VCaP (cell line): ENCODE measurements at regions not wholly inside any gene's neighbourhood (a gene's known extent, or its start where the extent isn't known, plus 50 kb on each side); places are given as distances from the start of the nearest gene placed in this dataset.

Experiments
- H3K27ac ChIP-seq: fragments of 450-650 bp; 2 replicates; pipeline ENCODE4 v1.5.1; 2017
- TF ChIP-seq, protein P1 (sequence below): fragments of 450-650 bp; conservative IDR thresholded peaks from 2 replicates; pipeline ENCODE4 v1.5.1; 2017; ENCODE audit warnings: mild to moderate bottlenecking, moderate library complexity

- TF ChIP-seq, protein P1, sequence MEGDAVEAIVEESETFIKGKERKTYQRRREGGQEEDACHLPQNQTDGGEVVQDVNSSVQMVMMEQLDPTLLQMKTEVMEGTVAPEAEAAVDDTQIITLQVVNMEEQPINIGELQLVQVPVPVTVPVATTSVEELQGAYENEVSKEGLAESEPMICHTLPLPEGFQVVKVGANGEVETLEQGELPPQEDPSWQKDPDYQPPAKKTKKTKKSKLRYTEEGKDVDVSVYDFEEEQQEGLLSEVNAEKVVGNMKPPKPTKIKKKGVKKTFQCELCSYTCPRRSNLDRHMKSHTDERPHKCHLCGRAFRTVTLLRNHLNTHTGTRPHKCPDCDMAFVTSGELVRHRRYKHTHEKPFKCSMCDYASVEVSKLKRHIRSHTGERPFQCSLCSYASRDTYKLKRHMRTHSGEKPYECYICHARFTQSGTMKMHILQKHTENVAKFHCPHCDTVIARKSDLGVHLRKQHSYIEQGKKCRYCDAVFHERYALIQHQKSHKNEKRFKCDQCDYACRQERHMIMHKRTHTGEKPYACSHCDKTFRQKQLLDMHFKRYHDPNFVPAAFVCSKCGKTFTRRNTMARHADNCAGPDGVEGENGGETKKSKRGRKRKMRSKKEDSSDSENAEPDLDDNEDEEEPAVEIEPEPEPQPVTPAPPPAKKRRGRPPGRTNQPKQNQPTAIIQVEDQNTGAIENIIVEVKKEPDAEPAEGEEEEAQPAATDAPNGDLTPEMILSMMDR: no peak
- H3K27ac ChIP-seq: peak overlapping the region; percentile 32; the same call in 1 of the 2 replicates
Measured at GRCh38 chr3:194773216-194773615, 87.5 kb downstream of the FAM43A start.

GRCh38 chr3:194773771-194774455 is 88.2 kb downstream of the FAM43A start:
- TF ChIP-seq, protein P1: no peak

DNA sequence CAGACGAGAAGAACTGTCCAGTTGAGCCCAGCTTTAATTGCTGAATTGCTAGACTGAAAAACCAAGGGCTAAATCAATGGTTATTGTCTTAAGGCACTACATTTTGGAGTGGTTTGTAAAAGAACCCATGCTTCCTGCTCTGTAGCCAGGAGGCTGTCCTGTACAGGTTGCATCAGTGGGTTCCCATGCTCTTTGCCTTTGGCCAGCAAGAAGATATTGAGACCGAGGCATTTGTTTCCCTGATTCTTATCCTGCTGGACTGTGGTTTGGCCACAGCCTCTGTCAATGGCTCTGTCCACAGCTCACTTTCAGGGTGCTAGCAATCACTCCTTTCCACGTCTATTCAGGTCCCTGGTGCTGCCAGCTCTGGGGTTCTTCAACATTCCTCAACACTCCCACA is 89.6 kb downstream of the FAM43A start:
- TF ChIP-seq, protein P1: no peak
- no peak overlapping the region for H3K27ac ChIP-seq

More at GRCh38 chr3:194773771-194774455, 88.2 kb downstream of the FAM43A start:
- no peak overlapping the region for H3K27ac ChIP-seq

DNA sequence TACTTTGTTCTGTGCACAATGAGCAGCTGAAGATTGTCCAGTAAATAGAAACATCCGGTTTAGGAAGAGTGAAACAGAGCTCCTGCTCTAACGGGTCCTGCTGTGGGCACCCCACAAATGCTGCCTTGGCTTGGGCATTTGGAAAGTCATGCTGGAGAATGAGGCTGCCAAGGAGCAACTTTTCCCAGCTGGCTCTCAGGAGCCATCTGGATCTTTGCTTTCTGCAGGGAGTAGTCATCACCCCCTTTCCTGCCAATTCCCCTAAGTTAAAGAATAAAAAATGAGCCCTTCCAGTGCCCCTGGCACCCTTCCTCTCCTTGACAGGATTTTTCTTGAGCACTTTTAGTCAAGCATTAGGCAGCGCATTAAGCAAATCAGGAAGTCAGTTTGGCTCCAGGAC is 90.0 kb downstream of the FAM43A start:
- H3K27ac ChIP-seq: no peak overlapping the region
- TF ChIP-seq, protein P1: no peak

- TF ChIP-seq, protein P1: no peak
- no peak overlapping the region for H3K27ac ChIP-seq
Measured at GRCh38 chr3:194777729-194778128, 92.0 kb downstream of the FAM43A start.

GRCh38 chr3:194779729-194780224 is 94.1 kb downstream of the FAM43A start:
- H3K27ac ChIP-seq: no peak overlapping the region
- TF ChIP-seq, protein P1: no peak

DNA sequence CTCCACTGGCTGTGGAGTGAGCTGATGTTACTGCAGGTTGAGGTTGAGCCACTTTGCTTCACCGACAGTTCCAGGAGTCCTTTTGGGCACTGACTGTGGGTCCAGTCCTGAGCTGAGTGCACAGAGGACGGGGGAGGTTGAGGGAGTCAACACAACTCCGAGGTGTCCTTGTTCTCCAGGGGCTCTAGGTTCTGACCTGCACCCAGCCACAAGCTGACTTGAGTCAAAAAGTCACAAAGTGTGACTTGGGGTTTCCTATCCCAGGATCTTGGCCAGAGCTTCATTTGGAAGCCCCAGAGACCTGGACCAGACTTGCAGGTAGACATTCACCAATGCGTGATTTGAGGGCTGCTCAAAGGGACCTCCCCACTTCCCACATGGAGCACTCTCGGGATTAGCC is 95.0 kb downstream of the FAM43A start:
- no peak overlapping the region for H3K27ac ChIP-seq
- TF ChIP-seq, protein P1: no peak
